ENCODE measurements at regions not wholly inside any gene's neighbourhood (a gene's known extent, or its start where the extent isn't known, plus 50 kb on each side); places are given as distances from the start of the nearest gene placed in this dataset.

GRCh38 chr10:4202938-4203337 is 417.9 kb upstream of the KLF6 start:
- DNase-seq (ENCODE audit: low spot score) = no peak

DNA sequence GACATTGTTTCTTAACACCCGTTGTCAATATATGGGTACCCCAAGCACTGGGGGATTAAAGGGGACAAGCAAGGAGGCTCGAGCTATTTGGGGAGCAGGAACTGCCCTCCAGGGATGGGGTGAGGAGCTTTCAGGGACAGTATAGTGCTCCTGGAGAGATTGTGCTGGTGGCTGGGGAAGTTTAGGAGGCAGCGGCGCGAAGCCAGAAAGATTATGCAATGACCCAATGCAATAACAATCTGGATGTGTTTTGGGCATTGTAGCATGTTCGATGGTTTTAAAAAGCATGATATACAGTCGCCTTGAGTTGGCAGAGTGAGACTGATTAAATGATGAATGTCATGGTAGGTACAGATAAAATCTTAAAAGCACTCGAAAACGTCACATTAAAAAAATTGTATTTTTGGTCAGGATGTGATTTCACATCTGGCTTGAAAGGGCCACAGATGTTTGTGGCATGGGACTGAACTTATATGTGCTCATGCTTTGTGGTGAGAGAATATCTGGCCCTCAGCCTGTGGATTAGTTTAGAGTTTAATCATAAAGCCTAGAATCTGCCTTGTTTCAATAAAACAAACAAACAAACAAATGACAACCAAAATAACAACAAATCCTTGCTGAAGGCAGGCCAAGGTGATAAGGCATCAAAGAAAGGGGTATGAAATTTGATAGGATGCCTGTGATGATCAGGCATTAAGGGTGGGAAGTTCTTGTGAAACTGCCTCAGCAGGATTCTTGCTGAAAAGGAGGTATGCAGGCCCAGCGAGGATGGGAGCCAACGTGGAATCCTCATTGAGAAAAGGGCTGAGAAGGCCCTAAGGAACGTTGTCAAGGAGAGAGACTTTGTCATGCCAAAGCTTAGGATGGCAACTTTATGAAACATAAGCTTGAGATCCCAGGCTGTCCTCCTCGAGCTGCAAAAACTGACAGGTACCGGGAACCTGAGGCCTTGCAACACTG is 417.1 kb upstream of the KLF6 start:
- DNase-seq (ENCODE audit: low spot score) = no peak

- DNase-seq (ENCODE audit: low spot score) = no peak
These were observed 414.2 kb upstream of the KLF6 start for GRCh38 chr10:4199196-4199595.

DNA sequence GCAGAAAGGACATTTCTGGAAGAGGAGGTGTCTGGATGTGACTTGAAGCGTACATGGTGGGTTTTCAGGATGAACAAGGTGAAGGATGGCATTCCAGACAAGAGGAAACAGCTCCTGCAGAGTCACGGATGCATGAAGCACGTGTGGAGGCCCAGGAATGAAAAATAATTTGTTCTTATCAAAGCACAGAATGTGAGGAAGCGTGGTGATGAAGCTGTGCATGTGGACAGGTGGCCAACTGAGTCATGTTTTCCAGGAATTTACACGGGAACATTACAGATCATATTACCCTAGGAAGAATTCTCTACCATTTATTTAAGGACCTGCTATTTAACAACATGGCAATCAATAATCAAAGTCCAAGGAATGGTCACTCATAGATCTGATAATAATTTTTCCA is 413.2 kb upstream of the KLF6 start:
- no peak for DNase-seq (ENCODE audit: low spot score)

DNA sequence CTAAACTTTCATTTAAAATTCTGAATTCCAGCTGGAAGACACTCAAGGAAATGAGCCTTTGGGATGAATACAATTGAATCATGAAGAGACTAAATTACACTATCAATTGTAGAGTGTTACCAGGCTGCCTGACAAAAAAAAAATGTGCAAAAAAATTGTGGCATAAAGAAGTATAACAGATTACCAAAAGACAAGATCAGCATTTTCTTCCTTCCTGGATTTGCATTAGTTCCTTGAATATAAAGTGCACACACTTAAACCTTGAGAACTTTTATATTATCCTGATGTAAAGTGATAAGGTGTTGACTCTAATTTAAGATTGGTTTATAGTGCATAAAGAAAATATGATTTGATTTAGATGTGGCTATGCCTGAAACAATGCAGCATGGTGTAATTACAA is 412.7 kb upstream of the KLF6 start:
- no peak for DNase-seq (ENCODE audit: low spot score)

- DNase-seq (ENCODE audit: low spot score) = no peak
These were observed 411.9 kb upstream of the KLF6 start for GRCh38 chr10:4196771-4197390.

DNA sequence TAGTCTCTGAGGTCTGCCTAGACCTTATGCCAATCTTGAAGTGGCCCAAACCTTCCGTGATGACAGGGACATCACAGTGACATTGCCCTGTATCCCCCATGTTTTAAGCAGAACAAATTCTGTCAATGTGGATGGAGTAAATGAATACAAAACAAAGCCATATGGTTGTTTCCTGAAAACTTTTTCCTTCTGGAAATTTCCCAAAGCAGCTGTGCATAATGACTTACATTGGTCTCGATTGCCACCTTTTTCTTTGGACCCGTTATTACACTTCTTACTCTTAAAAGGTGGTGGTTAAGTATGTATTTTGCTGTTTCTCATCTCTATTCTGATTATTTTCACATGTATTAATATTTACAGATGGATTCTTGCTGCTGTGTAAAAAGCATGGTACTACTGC is 411.2 kb upstream of the KLF6 start:
- DNase-seq (ENCODE audit: low spot score) = no peak

DNA sequence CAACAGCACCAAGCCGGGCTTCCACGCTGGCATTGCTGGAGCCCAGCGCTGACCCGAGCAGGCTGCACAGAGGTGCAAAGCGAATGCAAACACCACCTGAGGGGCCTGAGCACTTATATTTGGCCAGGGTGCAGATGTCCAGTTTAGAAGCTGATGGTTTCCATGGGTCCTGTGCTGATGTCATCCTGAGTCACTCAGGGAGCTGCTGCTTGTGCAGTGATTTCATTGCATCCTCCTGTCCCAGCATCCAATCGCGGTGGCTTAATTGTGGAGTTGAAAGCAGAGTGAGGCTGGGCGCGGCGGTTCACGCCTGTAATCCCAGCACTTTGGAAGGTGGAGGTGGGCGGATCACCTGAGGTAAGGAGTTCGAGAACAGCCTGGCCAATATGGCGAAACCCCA is 410.2 kb upstream of the KLF6 start:
- no peak for DNase-seq (ENCODE audit: low spot score)

DNA sequence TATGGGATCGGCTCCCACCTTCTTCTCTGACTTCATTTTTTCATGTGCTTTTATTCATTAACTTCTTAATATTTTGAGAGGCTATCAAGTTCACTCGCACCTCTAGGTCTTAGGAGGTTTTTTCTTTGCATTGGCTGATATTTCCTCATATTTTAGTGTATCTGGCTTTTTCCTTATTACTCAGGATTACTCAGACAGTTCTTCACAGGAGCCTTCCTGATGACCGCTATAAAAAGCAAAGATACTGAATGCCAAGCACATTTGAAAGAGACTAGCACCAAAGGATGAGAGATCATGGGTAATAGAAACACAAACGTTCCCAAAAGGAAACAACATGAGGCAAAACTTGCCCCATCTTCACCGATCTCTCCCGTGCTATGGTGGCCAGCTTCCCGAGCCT is 409.2 kb upstream of the KLF6 start:
- no peak for DNase-seq (ENCODE audit: low spot score)

- no peak for DNase-seq (ENCODE audit: low spot score)
These were observed 406.9 kb upstream of the KLF6 start for GRCh38 chr10:4191894-4192293.

DNA sequence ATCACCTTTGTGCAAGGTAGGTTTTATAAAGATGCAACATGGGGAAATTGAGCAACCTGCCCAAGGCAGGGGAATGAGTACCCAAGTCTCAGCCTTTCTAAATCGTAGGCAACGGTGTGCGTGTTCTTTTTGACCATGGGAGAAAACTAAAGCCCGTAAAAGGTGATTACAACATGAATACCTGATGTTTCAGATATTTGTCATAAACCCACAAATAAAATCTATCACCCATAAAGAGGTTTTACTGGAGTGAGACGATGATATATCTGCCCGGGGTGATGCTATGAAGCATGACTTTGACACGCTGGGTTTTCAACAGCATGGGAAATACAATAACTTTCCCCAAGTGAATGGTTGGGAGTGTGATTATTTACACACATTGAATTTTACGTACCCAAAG is 406.3 kb upstream of the KLF6 start:
- DNase-seq (ENCODE audit: low spot score) = no peak

GRCh38 chr10:4190876-4191275 is 405.9 kb upstream of the KLF6 start:
- no peak for DNase-seq (ENCODE audit: low spot score)

DNA sequence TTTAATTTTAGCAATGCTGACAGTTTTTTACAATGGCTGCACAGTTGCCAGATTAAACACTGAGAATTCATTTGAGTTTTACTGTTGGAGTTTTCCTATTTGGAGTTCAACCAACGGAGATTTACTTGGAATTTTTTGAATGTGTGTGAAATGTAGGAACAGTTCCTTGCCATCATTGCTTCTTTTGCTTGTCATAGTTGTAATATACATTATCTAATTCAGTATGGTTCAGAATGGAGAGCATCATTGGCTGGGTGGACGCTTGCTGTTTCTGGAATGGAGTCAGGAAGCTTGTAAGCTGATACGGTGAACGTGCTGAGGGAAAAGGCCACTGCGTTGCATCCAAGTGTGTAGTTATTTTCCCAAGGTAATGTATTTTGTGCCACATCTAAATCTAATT is 404.3 kb upstream of the KLF6 start:
- no peak for DNase-seq (ENCODE audit: low spot score)

GRCh38 chr10:4188406-4188805 is 403.4 kb upstream of the KLF6 start:
- DNase-seq (ENCODE audit: low spot score) = no peak

- DNase-seq (ENCODE audit: low spot score) = no peak
These were observed 402.0 kb upstream of the KLF6 start for GRCh38 chr10:4186849-4187540.

- no peak for DNase-seq (ENCODE audit: low spot score)
These were observed 398.8 kb upstream of the KLF6 start for GRCh38 chr10:4183761-4184261.

- DNase-seq (ENCODE audit: low spot score) = no peak
These were observed 396.6 kb upstream of the KLF6 start for GRCh38 chr10:4181621-4182049.

- no peak for DNase-seq (ENCODE audit: low spot score)
These were observed 396.1 kb upstream of the KLF6 start for GRCh38 chr10:4181081-4181480.

GRCh38 chr10:4177791-4178190 is 392.8 kb upstream of the KLF6 start:
- no peak for DNase-seq (ENCODE audit: low spot score)

GRCh38 chr10:4176500-4177281 is 391.7 kb upstream of the KLF6 start:
- DNase-seq (ENCODE audit: low spot score) = no peak

DNA sequence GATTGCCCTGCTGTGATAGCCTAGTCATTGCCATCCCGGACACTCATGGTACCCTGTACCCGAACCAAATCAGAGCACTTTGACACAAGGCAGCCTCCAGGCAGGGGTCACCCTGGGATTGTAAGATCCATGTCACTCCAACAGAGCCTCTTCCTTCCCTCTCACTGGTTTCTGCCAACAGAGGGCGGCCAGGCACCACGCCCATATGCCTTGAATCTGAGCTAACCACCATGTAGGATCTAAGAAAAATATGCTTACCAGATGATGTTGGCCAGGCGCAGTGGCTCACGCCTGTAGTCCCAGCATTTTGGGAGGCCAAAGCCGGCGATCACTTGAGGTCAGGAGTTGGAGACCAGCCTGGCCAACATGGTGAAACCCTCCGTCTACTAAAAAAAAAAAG is 389.2 kb upstream of the KLF6 start:
- DNase-seq (ENCODE audit: low spot score) = peak; percentile 38
